Endothelial cell (in vitro differentiated cells): ENCODE measurements at regions not wholly inside any gene's neighbourhood (a gene's known extent, or its start where the extent isn't known, plus 50 kb on each side); places are given as distances from the start of the nearest gene placed in this dataset.

ENCODE experiments used
- DNase-seq: peaks from one replicate; pipeline ENCODE4 v3.0.0; 2021; ENCODE audit warnings: low spot score
- H3K27ac Mint-ChIP-seq: one replicate; pipeline ENCODE4 v1.8.0; 2021; ENCODE audit warnings: mixed read lengths, inconsistent platforms; ENCODE audit not compliant: unreplicated experiment
- H3K27me3 Mint-ChIP-seq: one replicate; pipeline ENCODE4 v1.8.0; 2021; ENCODE audit warnings: mild to moderate bottlenecking, moderate library complexity, mixed read lengths, inconsistent platforms; ENCODE audit not compliant: unreplicated experiment
- H3K36me3 Mint-ChIP-seq: one replicate; pipeline ENCODE4 v1.8.0; 2021; ENCODE audit warnings: mild to moderate bottlenecking, low read depth, mixed read lengths, inconsistent platforms; ENCODE audit not compliant: unreplicated experiment
- H3K4me1 Mint-ChIP-seq: one replicate; pipeline ENCODE4 v1.8.0; 2021; ENCODE audit warnings: mild to moderate bottlenecking, mixed read lengths, inconsistent platforms; ENCODE audit not compliant: unreplicated experiment
- H3K4me3 Mint-ChIP-seq: one replicate; pipeline ENCODE4 v1.8.0; 2021; ENCODE audit warnings: mild to moderate bottlenecking, mixed read lengths, inconsistent platforms; ENCODE audit not compliant: unreplicated experiment
- H3K9me3 Mint-ChIP-seq: one replicate; pipeline ENCODE4 v1.8.0; 2021; ENCODE audit warnings: mixed read lengths, inconsistent platforms; ENCODE audit not compliant: unreplicated experiment
- CTCF ChIP-seq: fragments of 200-600 bp; sonication (generic); IDR thresholded peaks from one replicate; pipeline ENCODE4 v1.5.0; 2021; ENCODE audit warnings: antibody characterized with exemption; ENCODE audit not compliant: unreplicated experiment

- Mint-ChIP-seq H3K27me3 (peaks cover 2% of the 10 kb centered on the region), H3K9me3 (no peaks in the 10 kb centered on the region), H3K36me3 (no peaks in the 10 kb centered on the region), H3K4me3 (no peak overlapping the region), H3K27ac (no peak overlapping the region), H3K4me1 (no peaks in the 10 kb centered on the region)
- TF ChIP-seq CTCF = no peak
- no peak for DNase-seq
These were observed 128.3 kb upstream of the TRIM2 start for GRCh38 chr4:153075836-153076518.

- no peaks in the 10 kb centered on the region for H3K9me3 Mint-ChIP-seq
- no peak overlapping the region for H3K4me3 Mint-ChIP-seq
- no peaks in the 10 kb centered on the region for H3K4me1 Mint-ChIP-seq
- DNase-seq = no peak
- peaks cover 2% of the 10 kb centered on the region for H3K27me3 Mint-ChIP-seq
- no peak for TF ChIP-seq CTCF
- H3K27ac Mint-ChIP-seq = no peak overlapping the region
- no peaks in the 10 kb centered on the region for H3K36me3 Mint-ChIP-seq
These were observed 127.4 kb upstream of the TRIM2 start for GRCh38 chr4:153076861-153077260.

- H3K4me1 Mint-ChIP-seq = peaks cover 9% of the 10 kb centered on the region
These were observed 124.3 kb upstream of the TRIM2 start for GRCh38 chr4:153079857-153080391.

GRCh38 chr4:153081006-153081580 is 123.2 kb upstream of the TRIM2 start:
- no peak overlapping the region for H3K4me3 Mint-ChIP-seq
- no peak for TF ChIP-seq CTCF
- DNase-seq = no peak
- H3K4me1 Mint-ChIP-seq = peaks cover 9% of the 10 kb centered on the region
- no peaks in the 10 kb centered on the region for H3K9me3 Mint-ChIP-seq
- no peaks in the 10 kb centered on the region for H3K36me3 Mint-ChIP-seq
- no peak overlapping the region for H3K27ac Mint-ChIP-seq
- peaks cover 2% of the 10 kb centered on the region for H3K27me3 Mint-ChIP-seq

More at GRCh38 chr4:153079857-153080391, 124.3 kb upstream of the TRIM2 start:
- no peak overlapping the region for H3K4me3 Mint-ChIP-seq
- DNase-seq = no peak
- no peak for TF ChIP-seq CTCF
- peaks cover 2% of the 10 kb centered on the region for H3K27me3 Mint-ChIP-seq
- no peak overlapping the region for H3K27ac Mint-ChIP-seq
- no peaks in the 10 kb centered on the region for H3K36me3 Mint-ChIP-seq
- no peaks in the 10 kb centered on the region for H3K9me3 Mint-ChIP-seq

- TF ChIP-seq CTCF = no peak
- Mint-ChIP-seq H3K27me3 (peaks cover 2% of the 10 kb centered on the region), H3K4me3 (no peak overlapping the region), H3K4me1 (peaks cover 9% of the 10 kb centered on the region), H3K36me3 (no peaks in the 10 kb centered on the region), H3K27ac (no peak overlapping the region), H3K9me3 (no peaks in the 10 kb centered on the region)
- DNase-seq = no peak
These were observed 122.5 kb upstream of the TRIM2 start for GRCh38 chr4:153081693-153082092.
